ENCODE measurements at regions not wholly inside any gene's neighbourhood (a gene's known extent, or its start where the extent isn't known, plus 50 kb on each side); places are given as distances from the start of the nearest gene placed in this dataset.

DNA sequence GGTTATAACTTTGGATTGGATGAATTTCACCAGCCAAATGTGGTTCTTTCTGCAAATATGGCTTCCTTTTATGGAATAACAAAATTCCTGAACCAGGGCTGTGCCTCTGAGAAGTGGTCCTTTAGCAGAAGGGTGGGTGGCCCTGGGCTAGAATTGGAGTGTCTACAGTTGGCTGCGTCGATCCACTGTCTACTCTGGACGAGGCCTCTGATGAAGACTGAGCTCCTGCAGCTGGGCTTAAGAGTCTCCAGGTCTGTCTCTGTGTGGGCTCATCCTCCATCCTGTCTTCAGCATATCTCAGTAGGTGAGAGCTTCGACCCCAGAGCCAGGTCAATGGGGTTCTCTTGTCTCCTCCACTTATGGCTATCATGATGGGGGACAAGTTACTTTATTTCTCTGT, 166.3 kb upstream of the PMEPA1 start:
- TF ChIP-seq, protein P1, sequence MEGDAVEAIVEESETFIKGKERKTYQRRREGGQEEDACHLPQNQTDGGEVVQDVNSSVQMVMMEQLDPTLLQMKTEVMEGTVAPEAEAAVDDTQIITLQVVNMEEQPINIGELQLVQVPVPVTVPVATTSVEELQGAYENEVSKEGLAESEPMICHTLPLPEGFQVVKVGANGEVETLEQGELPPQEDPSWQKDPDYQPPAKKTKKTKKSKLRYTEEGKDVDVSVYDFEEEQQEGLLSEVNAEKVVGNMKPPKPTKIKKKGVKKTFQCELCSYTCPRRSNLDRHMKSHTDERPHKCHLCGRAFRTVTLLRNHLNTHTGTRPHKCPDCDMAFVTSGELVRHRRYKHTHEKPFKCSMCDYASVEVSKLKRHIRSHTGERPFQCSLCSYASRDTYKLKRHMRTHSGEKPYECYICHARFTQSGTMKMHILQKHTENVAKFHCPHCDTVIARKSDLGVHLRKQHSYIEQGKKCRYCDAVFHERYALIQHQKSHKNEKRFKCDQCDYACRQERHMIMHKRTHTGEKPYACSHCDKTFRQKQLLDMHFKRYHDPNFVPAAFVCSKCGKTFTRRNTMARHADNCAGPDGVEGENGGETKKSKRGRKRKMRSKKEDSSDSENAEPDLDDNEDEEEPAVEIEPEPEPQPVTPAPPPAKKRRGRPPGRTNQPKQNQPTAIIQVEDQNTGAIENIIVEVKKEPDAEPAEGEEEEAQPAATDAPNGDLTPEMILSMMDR (IDR thresholded peaks at IDR 0.05; ENCODE audit: borderline replicate concordance): no peak
- H3K9me3 ChIP-seq (replicated peaks): no peaks in the 10 kb centered on the region
- H3K4me1 ChIP-seq: peaks cover 14% of the 10 kb centered on the region
- no peak overlapping the region for H3K4me3 ChIP-seq
- H3K27me3 ChIP-seq (ENCODE audit: low read depth): peaks cover 14% of the 10 kb centered on the region
- DNase-seq: no peak
- no peaks in the 10 kb centered on the region for H3K36me3 ChIP-seq
- intact Hi-C loops (cut with micrococcal nuclease): no loop called here
- no peak overlapping the region for H3K27ac ChIP-seq (replicated peaks)

DNA sequence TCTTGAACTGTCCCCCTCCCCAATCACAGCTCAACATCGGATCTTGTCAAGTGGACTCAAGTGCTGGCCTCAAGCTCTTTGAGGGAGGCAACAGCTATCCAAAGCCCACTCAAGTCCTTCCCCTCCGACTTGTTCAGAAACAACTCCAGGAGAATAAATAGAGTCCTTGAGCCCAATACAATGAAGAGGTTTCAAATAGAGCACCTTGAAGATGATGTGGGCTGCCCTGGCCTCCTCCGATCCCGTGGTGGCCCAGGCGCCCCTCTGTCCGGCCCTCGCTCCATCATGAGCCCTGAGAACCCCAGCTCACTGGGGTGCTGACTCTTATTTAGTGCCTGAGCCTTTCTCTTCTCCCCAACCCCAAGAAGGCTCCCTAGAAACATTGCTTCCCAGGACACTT, 164.3 kb upstream of the PMEPA1 start:
- intact Hi-C loops (cut with micrococcal nuclease): no loop called here
- H3K4me1 ChIP-seq: peaks cover 8% of the 10 kb centered on the region
- H3K4me3 ChIP-seq: no peak overlapping the region
- TF ChIP-seq, protein P1 (IDR thresholded peaks at IDR 0.05; ENCODE audit: borderline replicate concordance): no peak
- H3K9me3 ChIP-seq (replicated peaks): no peaks in the 10 kb centered on the region
- H3K27ac ChIP-seq (replicated peaks): no peak overlapping the region
- peaks cover 34% of the 10 kb centered on the region for H3K27me3 ChIP-seq (ENCODE audit: low read depth)
- no peak for DNase-seq
- no peaks in the 10 kb centered on the region for H3K36me3 ChIP-seq

DNA sequence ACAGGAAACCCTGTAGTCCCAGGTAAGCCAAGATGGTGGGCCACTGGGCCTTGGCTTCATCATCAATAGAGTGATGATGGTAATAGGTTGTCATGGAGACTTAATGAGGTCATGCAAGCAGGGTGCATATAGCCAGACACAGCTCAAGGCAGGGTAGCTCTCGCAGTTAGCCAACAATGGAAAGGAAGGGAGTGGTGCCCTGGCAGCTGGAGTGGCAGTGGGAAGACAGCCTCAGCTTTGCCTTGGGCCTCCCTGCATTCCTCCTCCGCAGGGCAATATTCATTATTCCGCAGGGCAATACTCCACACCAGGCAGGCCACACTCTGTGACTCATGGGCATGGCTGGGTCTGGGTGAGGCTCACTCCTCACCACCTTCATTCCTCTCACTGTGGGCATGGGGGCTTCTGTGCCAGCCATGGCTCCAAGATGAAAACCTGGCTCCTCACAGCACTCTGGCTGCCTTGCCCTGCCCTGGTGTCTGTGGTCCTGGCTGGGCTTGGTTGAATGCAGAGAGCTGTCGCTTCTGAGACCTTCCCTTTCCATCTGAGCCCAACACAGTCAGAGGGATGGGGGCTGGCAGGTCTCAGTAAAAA, 163.1 kb upstream of the PMEPA1 start:
- no peak overlapping the region for H3K4me3 ChIP-seq
- H3K4me1 ChIP-seq: peaks cover 8% of the 10 kb centered on the region
- intact Hi-C loops (cut with micrococcal nuclease): no loop called here
- H3K9me3 ChIP-seq (replicated peaks): no peaks in the 10 kb centered on the region
- H3K36me3 ChIP-seq: no peaks in the 10 kb centered on the region
- H3K27ac ChIP-seq (replicated peaks): no peak overlapping the region
- DNase-seq: no peak
- TF ChIP-seq, protein P1 (IDR thresholded peaks at IDR 0.05; ENCODE audit: borderline replicate concordance): no peak
- peaks cover 37% of the 10 kb centered on the region for H3K27me3 ChIP-seq (ENCODE audit: low read depth)

DNA sequence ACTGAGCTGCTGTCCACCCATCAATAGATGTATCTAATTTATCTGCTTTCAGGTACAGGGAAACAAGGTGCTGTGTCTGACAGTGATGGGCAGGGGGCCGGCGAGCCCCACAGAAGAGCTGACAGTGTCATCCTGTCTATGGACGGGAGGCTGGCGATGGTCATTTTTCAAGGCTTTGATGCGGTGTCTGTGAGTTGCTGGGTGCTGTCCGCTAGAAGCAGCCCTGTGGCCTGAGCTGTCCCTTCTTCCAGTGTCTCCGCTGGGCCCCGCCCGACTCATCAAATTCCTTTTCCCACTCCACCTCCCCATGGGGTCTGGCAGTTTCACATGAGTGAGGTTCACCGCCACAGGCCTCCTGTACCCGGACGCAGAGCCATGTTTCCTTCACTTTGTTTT, 161.4 kb upstream of the PMEPA1 start:
- intact Hi-C loops (cut with micrococcal nuclease): no loop called here
- H3K27ac ChIP-seq (replicated peaks): no peak overlapping the region
- peaks cover 41% of the 10 kb centered on the region for H3K27me3 ChIP-seq (ENCODE audit: low read depth)
- H3K4me1 ChIP-seq: no peaks in the 10 kb centered on the region
- H3K36me3 ChIP-seq: no peaks in the 10 kb centered on the region
- DNase-seq: no peak
- H3K4me3 ChIP-seq: no peak overlapping the region
- TF ChIP-seq, protein P1 (IDR thresholded peaks at IDR 0.05; ENCODE audit: borderline replicate concordance): no peak
- H3K9me3 ChIP-seq (replicated peaks): no peaks in the 10 kb centered on the region

DNA sequence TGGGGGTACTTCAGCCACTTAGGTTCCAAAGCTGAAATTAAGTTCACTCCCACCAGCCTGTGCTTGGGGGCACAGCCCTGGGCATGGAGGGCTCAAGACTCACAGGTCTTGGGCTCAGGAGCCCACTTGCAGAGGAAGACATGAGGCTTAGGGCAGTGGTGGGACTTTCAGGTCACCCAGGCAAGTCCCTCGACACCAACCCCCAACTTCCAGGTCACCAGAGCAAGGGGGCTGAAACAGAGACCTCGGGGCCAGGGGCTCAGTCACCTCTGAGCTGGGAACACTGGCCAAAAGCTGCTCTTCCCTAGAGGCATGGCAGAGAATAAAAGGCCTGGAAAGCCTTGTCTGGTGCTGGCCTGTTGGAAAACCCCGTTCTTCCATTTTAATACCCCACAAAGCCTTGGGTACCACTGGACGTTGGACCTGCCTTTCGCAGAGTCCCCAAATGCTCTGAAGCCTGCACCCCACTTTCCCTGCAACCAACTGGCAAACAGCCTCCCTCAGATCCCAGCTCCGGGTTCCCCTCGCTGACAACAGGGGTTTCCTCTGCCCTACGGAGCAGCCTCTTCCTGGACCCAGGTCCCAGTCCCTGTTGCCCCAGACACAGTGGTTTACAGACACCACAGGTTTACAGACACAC, 160.9 kb upstream of the PMEPA1 start:
- Histone ChIP-seq H3K9me3 (replicated peaks) (no peaks in the 10 kb centered on the region), H3K4me1 (no peaks in the 10 kb centered on the region), H3K36me3 (no peaks in the 10 kb centered on the region), H3K27me3 (ENCODE audit: low read depth) (peaks cover 41% of the 10 kb centered on the region), H3K4me3 (no peak overlapping the region), H3K27ac (replicated peaks) (no peak overlapping the region)
- TF ChIP-seq, protein P1 (IDR thresholded peaks at IDR 0.05; ENCODE audit: borderline replicate concordance): no peak
- intact Hi-C loops (cut with micrococcal nuclease): no loop called here
- DNase-seq: no peak

Data from left ventricle myocardium inferior (tissue), 1 donor.